ENCODE measurements at regions not wholly inside any gene's neighbourhood (a gene's known extent, or its start where the extent isn't known, plus 50 kb on each side); places are given as distances from the start of the nearest gene placed in this dataset.

DNA sequence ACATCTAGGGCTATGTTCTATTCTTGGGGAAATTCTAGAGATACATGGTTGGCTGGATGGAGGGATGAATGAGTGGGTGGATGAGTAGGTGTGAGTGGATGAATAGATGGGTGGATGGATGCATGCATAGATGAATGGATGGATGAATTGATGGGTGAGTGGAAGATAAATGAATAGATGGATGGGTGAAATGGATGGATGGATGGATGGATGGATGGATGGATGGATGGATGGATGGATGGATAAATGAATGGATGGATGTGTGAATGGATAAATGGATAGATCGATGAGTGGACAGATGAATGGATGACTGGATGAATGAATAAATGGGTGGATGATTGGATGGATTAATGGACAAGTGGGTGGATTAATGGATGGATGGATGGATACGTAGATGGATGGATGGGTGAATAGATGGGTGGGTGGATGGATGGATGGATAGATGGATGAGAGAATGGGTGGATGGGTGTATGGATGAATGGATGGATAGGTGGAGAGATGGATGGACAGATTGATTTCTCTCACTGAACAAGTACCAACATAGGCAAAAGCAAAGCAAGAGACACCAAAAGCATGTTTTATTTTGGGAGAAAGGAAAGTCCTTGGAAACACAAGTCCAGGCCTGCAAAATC lies 143.2 kb downstream of the TSHZ3 start:
- no peak overlapping the region for H3K4me3 ChIP-seq
- no peaks in the 10 kb centered on the region for H3K4me1 ChIP-seq
- H3K36me3 ChIP-seq, result no peaks in the 10 kb centered on the region
- intact Hi-C loops (cut with DNase I), result no loop called here
- TF ChIP-seq, protein P1, sequence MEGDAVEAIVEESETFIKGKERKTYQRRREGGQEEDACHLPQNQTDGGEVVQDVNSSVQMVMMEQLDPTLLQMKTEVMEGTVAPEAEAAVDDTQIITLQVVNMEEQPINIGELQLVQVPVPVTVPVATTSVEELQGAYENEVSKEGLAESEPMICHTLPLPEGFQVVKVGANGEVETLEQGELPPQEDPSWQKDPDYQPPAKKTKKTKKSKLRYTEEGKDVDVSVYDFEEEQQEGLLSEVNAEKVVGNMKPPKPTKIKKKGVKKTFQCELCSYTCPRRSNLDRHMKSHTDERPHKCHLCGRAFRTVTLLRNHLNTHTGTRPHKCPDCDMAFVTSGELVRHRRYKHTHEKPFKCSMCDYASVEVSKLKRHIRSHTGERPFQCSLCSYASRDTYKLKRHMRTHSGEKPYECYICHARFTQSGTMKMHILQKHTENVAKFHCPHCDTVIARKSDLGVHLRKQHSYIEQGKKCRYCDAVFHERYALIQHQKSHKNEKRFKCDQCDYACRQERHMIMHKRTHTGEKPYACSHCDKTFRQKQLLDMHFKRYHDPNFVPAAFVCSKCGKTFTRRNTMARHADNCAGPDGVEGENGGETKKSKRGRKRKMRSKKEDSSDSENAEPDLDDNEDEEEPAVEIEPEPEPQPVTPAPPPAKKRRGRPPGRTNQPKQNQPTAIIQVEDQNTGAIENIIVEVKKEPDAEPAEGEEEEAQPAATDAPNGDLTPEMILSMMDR (IDR thresholded peaks at IDR 0.05), result no peak
- no peak for TF ChIP-seq POLR2A (IDR thresholded peaks at IDR 0.05)
- H3K27ac ChIP-seq, result no peak overlapping the region
- DNase-seq, result no peak
- no peaks in the 10 kb centered on the region for H3K9me3 ChIP-seq
- WGBS, 2 donors, result 83 to 88% methylated on average over 2 of the region's 2 CpGs
- no peaks in the 10 kb centered on the region for H3K27me3 ChIP-seq

DNA sequence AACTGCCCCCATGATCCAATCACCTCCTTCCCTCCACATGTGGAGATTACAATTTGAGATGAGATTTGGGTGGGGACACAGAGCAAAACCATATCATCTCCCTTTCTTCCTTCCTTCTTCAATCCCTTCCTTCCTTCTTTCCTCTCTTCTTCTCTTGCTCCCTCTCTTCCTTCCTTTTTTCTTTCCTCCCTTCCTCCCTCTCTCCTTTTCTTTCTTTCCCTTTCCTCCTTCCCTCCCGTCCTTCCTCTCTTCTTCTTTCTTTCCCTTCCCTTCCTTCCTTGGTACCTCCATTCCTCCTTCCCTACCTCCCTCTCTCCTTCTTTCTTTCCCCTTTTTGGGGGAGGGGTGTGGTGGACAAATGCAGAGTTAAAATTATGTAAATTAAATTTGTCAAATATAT lies 145.1 kb downstream of the TSHZ3 start:
- H3K27ac ChIP-seq, result no peak overlapping the region
- intact Hi-C loops (cut with DNase I), result no loop called here
- no peak for TF ChIP-seq POLR2A (IDR thresholded peaks at IDR 0.05)
- TF ChIP-seq, protein P1 (IDR thresholded peaks at IDR 0.05), result no peak
- H3K9me3 ChIP-seq, result no peaks in the 10 kb centered on the region
- no peaks in the 10 kb centered on the region for H3K27me3 ChIP-seq
- H3K4me1 ChIP-seq, result no peaks in the 10 kb centered on the region
- no peaks in the 10 kb centered on the region for H3K36me3 ChIP-seq
- WGBS, 2 donors, result 42 to 50% methylated on average over 1 of the region's 1 CpG
- no peak for DNase-seq
- H3K4me3 ChIP-seq, result no peak overlapping the region

DNA sequence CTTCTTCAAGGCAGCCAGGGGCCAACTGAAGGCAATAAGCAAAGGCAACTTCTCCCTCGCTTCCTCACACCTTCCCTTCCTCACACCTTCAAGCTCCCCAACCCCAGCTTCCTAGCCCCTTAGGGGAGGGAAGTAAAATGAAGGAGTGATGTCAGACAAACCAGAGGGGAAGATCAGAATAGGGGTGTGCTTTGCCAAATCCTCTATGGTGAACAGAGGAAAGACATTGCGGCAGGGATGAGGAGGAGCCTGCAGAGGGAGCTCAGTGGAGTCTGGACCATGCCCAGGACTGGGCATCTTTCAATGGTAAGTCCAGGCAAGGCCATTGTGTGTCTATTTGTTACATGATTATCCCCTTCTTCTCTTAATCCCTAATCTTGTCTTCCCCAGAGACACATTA lies 164.0 kb downstream of the TSHZ3 start:
- H3K27me3 ChIP-seq, result no peaks in the 10 kb centered on the region
- no peak overlapping the region for H3K4me3 ChIP-seq
- H3K27ac ChIP-seq, result no peak overlapping the region
- no peak for DNase-seq
- H3K9me3 ChIP-seq, result peaks cover 0 to 3% (median 0%) of the 10 kb centered on the region in 3 donors
- H3K4me1 ChIP-seq, result no peaks in the 10 kb centered on the region
- 86 to 90% methylated on average over 2 of the region's 2 CpGs for WGBS, 2 donors
- H3K36me3 ChIP-seq, result no peaks in the 10 kb centered on the region
- intact Hi-C loops (cut with DNase I), result no loop called here
- TF ChIP-seq POLR2A (IDR thresholded peaks at IDR 0.05), result no peak

DNA sequence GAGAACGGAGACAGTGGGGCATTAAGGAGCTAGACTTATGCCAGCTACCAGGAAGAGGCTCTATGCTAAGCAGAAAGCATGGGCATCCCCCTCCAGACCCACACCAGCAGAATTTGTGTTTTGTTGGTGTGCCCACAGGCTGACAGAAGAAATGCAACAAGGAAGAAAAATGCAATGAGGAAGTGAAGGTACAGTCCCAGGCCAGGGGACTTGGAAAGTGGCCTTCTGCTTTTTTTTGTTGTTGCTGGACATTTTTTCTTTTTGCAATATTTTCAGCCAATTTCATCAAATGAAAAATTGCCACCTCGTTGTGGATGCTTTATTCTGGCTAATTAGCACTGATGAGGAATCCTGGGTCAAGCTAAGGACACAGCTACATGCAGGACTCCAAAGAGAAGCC lies 167.7 kb downstream of the TSHZ3 start:
- Histone ChIP-seq H3K27me3 (no peaks in the 10 kb centered on the region), H3K9me3 (no peaks in the 10 kb centered on the region), H3K36me3 (no peaks in the 10 kb centered on the region), H3K4me3 (no peak overlapping the region), H3K4me1 (no peaks in the 10 kb centered on the region), H3K27ac (no peak overlapping the region)
- no peak for DNase-seq
- WGBS, 2 donors, result 73% methylated on average over 2 of the region's 2 CpGs
- intact Hi-C loops (cut with DNase I), result no loop called here
- TF ChIP-seq POLR2A (IDR thresholded peaks at IDR 0.05), result no peak
- TF ChIP-seq, protein P1 (IDR thresholded peaks at IDR 0.05), result no peak

DNA sequence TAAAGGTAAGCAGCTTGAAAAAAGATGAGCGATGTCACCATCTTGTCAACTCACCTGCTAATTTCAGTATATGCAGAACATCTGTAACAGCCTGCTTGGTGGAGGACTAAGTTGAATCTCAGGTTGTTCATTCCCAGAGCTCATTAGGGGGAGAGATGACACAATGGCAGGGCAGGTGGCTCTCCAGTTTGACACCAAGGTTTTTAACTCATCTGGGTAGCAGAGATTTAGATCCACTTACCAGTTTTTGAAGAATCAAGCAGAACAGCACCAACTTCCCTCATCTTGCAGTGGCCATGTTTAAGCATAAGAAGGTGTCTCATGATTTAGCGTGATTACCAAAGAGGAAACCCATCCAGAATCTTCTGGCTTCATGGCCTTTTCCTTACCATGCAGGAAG lies 168.3 kb downstream of the TSHZ3 start:
- Histone ChIP-seq H3K4me3 (no peak overlapping the region), H3K36me3 (no peaks in the 10 kb centered on the region), H3K9me3 (no peaks in the 10 kb centered on the region), H3K27me3 (no peaks in the 10 kb centered on the region), H3K4me1 (no peaks in the 10 kb centered on the region), H3K27ac (no peak overlapping the region)
- 74 to 88% methylated on average over 2 of the region's 2 CpGs for WGBS, 2 donors
- TF ChIP-seq, protein P1 (IDR thresholded peaks at IDR 0.05), result no peak
- no peak for TF ChIP-seq POLR2A (IDR thresholded peaks at IDR 0.05)
- intact Hi-C loops (cut with DNase I), result no loop called here
- DNase-seq, result no peak

DNA sequence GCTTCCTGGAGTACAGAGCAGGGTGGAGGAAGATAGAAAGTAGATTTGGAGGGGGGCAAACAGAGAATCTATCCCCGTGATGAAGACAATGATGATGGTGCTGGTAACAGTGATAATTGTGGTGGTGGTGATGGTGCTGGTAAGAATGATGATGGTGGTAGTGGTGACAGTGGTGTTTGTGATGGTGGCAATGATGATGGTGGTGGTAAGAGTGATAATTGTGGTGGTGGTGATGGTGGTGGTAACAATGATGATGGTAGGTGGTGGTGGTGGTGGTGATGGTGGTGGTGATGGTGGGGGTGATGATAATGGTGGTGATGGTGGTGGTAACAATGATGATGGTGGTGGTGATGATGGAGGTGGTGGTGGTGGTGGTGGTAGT lies 169.8 kb downstream of the TSHZ3 start:
- TF ChIP-seq, protein P1 (IDR thresholded peaks at IDR 0.05), result no peak
- TF ChIP-seq POLR2A (IDR thresholded peaks at IDR 0.05), result no peak

More for the DNA sequence above, 169.8 kb downstream of the TSHZ3 start:
- Histone ChIP-seq H3K4me1 (no peaks in the 10 kb centered on the region), H3K27me3 (no peaks in the 10 kb centered on the region), H3K9me3 (no peaks in the 10 kb centered on the region), H3K27ac (no peak overlapping the region), H3K4me3 (no peak overlapping the region), H3K36me3 (no peaks in the 10 kb centered on the region)
- intact Hi-C loops (cut with DNase I), result no loop called here
- no peak for DNase-seq
- WGBS, 2 donors, result 76 to 77% methylated on average over 1 of the region's 1 CpG
